ENCODE measurements at regions not wholly inside any gene's neighbourhood (a gene's known extent, or its start where the extent isn't known, plus 50 kb on each side); places are given as distances from the start of the nearest gene placed in this dataset.

GRCh38 chr7:36792421-36792820, 68.1 kb upstream of the AOAH start:
- no peak overlapping the region for H4K8ac ChIP-seq (ENCODE audit: low read depth, low read length)

GRCh38 chr7:36790311-36790787, 66.1 kb upstream of the AOAH start:
- H3K27me3 ChIP-seq (ENCODE audit: insufficient read depth, low read length), result no peaks in the 10 kb centered on the region
- H3K79me2 ChIP-seq (ENCODE audit: control insufficient read depth, insufficient read depth, low read length, poor library complexity), result no peaks in the 10 kb centered on the region
- peak; percentile 7 to 60 for DNase-seq
- H3K79me1 ChIP-seq (ENCODE audit: low read length), result no peaks in the 10 kb centered on the region
- H3K4me2 ChIP-seq (ENCODE audit: low read length), result no peak overlapping the region
- no CpG with 5 or more reads among the region's 10 CpGs for WGBS (ENCODE audit: extremely low coverage, insufficient coverage, insufficient read length)
- no peak overlapping the region for H2AK5ac ChIP-seq (ENCODE audit: low read length)
- H4K8ac ChIP-seq (ENCODE audit: low read depth, low read length), result no peak overlapping the region
- no peak overlapping the region for H3K4me3 ChIP-seq (ENCODE audit: low read depth, low read length)
- H3K4ac ChIP-seq (ENCODE audit: low read depth, low read length), result no peak overlapping the region
- no peaks in the 10 kb centered on the region for H3K9me3 ChIP-seq (ENCODE audit: insufficient read depth, low read depth, low read length)
- H2BK12ac ChIP-seq (ENCODE audit: low read length), result no peak overlapping the region
- no peak overlapping the region for H4K91ac ChIP-seq (ENCODE audit: low read depth, low read length)
- H3K9ac ChIP-seq (ENCODE audit: low read length), result no peak overlapping the region
- H3K14ac ChIP-seq (ENCODE audit: low read length), result no peak overlapping the region
- no peak overlapping the region for H2BK5ac ChIP-seq (ENCODE audit: low read depth, low read length, poor library complexity)
- H4K12ac ChIP-seq (ENCODE audit: low read depth, low read length), result no peak overlapping the region
- H3K23ac ChIP-seq (ENCODE audit: low read length), result no peak overlapping the region
- no peak overlapping the region for H2AFZ ChIP-seq (ENCODE audit: insufficient read depth, low read length, poor library complexity)
- H3K18ac ChIP-seq (ENCODE audit: low read length), result no peak overlapping the region
- no peaks in the 10 kb centered on the region for H3K36me3 ChIP-seq (ENCODE audit: control insufficient read depth in 1 of 2, insufficient read depth in 2 of 2, low read length in 2 of 2)
- H2BK120ac ChIP-seq (ENCODE audit: insufficient read depth, low read length, poor library complexity), result no peak overlapping the region
- H3K4me1 ChIP-seq (ENCODE audit: control insufficient read depth in 1 of 2, insufficient read depth in 2 of 2, low read length in 2 of 2), result no peaks in the 10 kb centered on the region
- H3K27ac ChIP-seq (ENCODE audit: low read depth, low read length), result no peak overlapping the region

More at GRCh38 chr7:36792421-36792820, 68.1 kb upstream of the AOAH start:
- Histone ChIP-seq H3K4me1 (ENCODE audit: control insufficient read depth in 1 of 2, insufficient read depth in 2 of 2, low read length in 2 of 2) (no peaks in the 10 kb centered on the region), H3K4me3 (ENCODE audit: low read depth, low read length) (no peak overlapping the region), H3K27ac (ENCODE audit: low read depth, low read length) (no peak overlapping the region), H3K23ac (ENCODE audit: low read length) (no peak overlapping the region), H3K36me3 (ENCODE audit: control insufficient read depth in 1 of 2, insufficient read depth in 2 of 2, low read length in 2 of 2) (no peaks in the 10 kb centered on the region), H3K14ac (ENCODE audit: low read length) (no peak overlapping the region), H3K79me1 (ENCODE audit: low read length) (no peaks in the 10 kb centered on the region), H3K4me2 (ENCODE audit: low read length) (no peak overlapping the region), H2BK5ac (ENCODE audit: low read depth, low read length, poor library complexity) (no peak overlapping the region), H3K4ac (ENCODE audit: low read depth, low read length) (no peak overlapping the region), H3K9me3 (ENCODE audit: insufficient read depth, low read depth, low read length) (peaks cover 3% of the 10 kb centered on the region), H3K18ac (ENCODE audit: low read length) (no peak overlapping the region), H4K12ac (ENCODE audit: low read depth, low read length) (no peak overlapping the region), H2BK12ac (ENCODE audit: low read length) (no peak overlapping the region), H3K79me2 (ENCODE audit: control insufficient read depth, insufficient read depth, low read length, poor library complexity) (no peaks in the 10 kb centered on the region), H2AFZ (ENCODE audit: insufficient read depth, low read length, poor library complexity) (no peak overlapping the region), H3K27me3 (ENCODE audit: insufficient read depth, low read length) (no peaks in the 10 kb centered on the region), H2BK120ac (ENCODE audit: insufficient read depth, low read length, poor library complexity) (no peak overlapping the region), H2AK5ac (ENCODE audit: low read length) (no peak overlapping the region), H4K91ac (ENCODE audit: low read depth, low read length) (no peak overlapping the region), H3K9ac (ENCODE audit: low read length) (no peak overlapping the region)
- WGBS (ENCODE audit: extremely low coverage, insufficient coverage, insufficient read length), result no CpG with 5 or more reads among the region's 5 CpGs
- DNase-seq, result no peak

GRCh38 chr7:36788825-36789470, 64.7 kb upstream of the AOAH start:
- WGBS (ENCODE audit: extremely low coverage, insufficient coverage, insufficient read length), result no CpG with 5 or more reads among the region's 8 CpGs
- no peaks in the 10 kb centered on the region for H3K4me1 ChIP-seq (ENCODE audit: control insufficient read depth in 1 of 2, insufficient read depth in 2 of 2, low read length in 2 of 2)
- H4K12ac ChIP-seq (ENCODE audit: low read depth, low read length), result no peak overlapping the region
- H3K18ac ChIP-seq (ENCODE audit: low read length), result no peak overlapping the region
- no peak overlapping the region for H2AFZ ChIP-seq (ENCODE audit: insufficient read depth, low read length, poor library complexity)
- no peaks in the 10 kb centered on the region for H3K27me3 ChIP-seq (ENCODE audit: insufficient read depth, low read length)
- no peak overlapping the region for H2BK5ac ChIP-seq (ENCODE audit: low read depth, low read length, poor library complexity)
- H3K9me3 ChIP-seq (ENCODE audit: insufficient read depth, low read depth, low read length), result no peaks in the 10 kb centered on the region
- H3K9ac ChIP-seq (ENCODE audit: low read length), result no peak overlapping the region
- no peaks in the 10 kb centered on the region for H3K36me3 ChIP-seq (ENCODE audit: control insufficient read depth in 1 of 2, insufficient read depth in 2 of 2, low read length in 2 of 2)
- H4K91ac ChIP-seq (ENCODE audit: low read depth, low read length), result no peak overlapping the region
- no peak overlapping the region for H2BK12ac ChIP-seq (ENCODE audit: low read length)
- H4K8ac ChIP-seq (ENCODE audit: low read depth, low read length), result no peak overlapping the region
- no peak overlapping the region for H3K27ac ChIP-seq (ENCODE audit: low read depth, low read length)
- no peak overlapping the region for H3K4me3 ChIP-seq (ENCODE audit: low read depth, low read length)
- no peak overlapping the region for H3K4ac ChIP-seq (ENCODE audit: low read depth, low read length)
- H2BK120ac ChIP-seq (ENCODE audit: insufficient read depth, low read length, poor library complexity), result no peak overlapping the region
- H2AK5ac ChIP-seq (ENCODE audit: low read length), result no peak overlapping the region
- H3K23ac ChIP-seq (ENCODE audit: low read length), result no peak overlapping the region
- DNase-seq, result no peak
- H3K14ac ChIP-seq (ENCODE audit: low read length), result no peak overlapping the region
- H3K4me2 ChIP-seq (ENCODE audit: low read length), result no peak overlapping the region
- H3K79me2 ChIP-seq (ENCODE audit: control insufficient read depth, insufficient read depth, low read length, poor library complexity), result no peaks in the 10 kb centered on the region
- H3K79me1 ChIP-seq (ENCODE audit: low read length), result no peaks in the 10 kb centered on the region

GRCh38 chr7:36787933-36788378, 63.7 kb upstream of the AOAH start:
- no peak overlapping the region for H4K8ac ChIP-seq (ENCODE audit: low read depth, low read length)
- H2BK12ac ChIP-seq (ENCODE audit: low read length), result no peak overlapping the region
- H3K9me3 ChIP-seq (ENCODE audit: insufficient read depth, low read depth, low read length), result no peaks in the 10 kb centered on the region
- H2AFZ ChIP-seq (ENCODE audit: insufficient read depth, low read length, poor library complexity), result no peak overlapping the region
- H3K4me3 ChIP-seq (ENCODE audit: low read depth, low read length), result no peak overlapping the region
- no peak overlapping the region for H3K4ac ChIP-seq (ENCODE audit: low read depth, low read length)
- no peaks in the 10 kb centered on the region for H3K36me3 ChIP-seq (ENCODE audit: control insufficient read depth in 1 of 2, insufficient read depth in 2 of 2, low read length in 2 of 2)
- H3K9ac ChIP-seq (ENCODE audit: low read length), result no peak overlapping the region
- no peak overlapping the region for H2AK5ac ChIP-seq (ENCODE audit: low read length)
- no peaks in the 10 kb centered on the region for H3K27me3 ChIP-seq (ENCODE audit: insufficient read depth, low read length)
- no peak overlapping the region for H3K4me2 ChIP-seq (ENCODE audit: low read length)
- H3K18ac ChIP-seq (ENCODE audit: low read length), result no peak overlapping the region
- H3K79me2 ChIP-seq (ENCODE audit: control insufficient read depth, insufficient read depth, low read length, poor library complexity), result no peaks in the 10 kb centered on the region
- no peak overlapping the region for H3K23ac ChIP-seq (ENCODE audit: low read length)
- no peak overlapping the region for H2BK120ac ChIP-seq (ENCODE audit: insufficient read depth, low read length, poor library complexity)
- H4K12ac ChIP-seq (ENCODE audit: low read depth, low read length), result no peak overlapping the region
- H3K4me1 ChIP-seq (ENCODE audit: control insufficient read depth in 1 of 2, insufficient read depth in 2 of 2, low read length in 2 of 2), result no peaks in the 10 kb centered on the region
- no CpG with 5 or more reads among the region's 1 CpG for WGBS (ENCODE audit: extremely low coverage, insufficient coverage, insufficient read length)
- H2BK5ac ChIP-seq (ENCODE audit: low read depth, low read length, poor library complexity), result no peak overlapping the region
- no peak for DNase-seq
- H3K27ac ChIP-seq (ENCODE audit: low read depth, low read length), result no peak overlapping the region
- no peaks in the 10 kb centered on the region for H3K79me1 ChIP-seq (ENCODE audit: low read length)
- no peak overlapping the region for H4K91ac ChIP-seq (ENCODE audit: low read depth, low read length)
- H3K14ac ChIP-seq (ENCODE audit: low read length), result no peak overlapping the region
